Activated naive CD8-positive, alpha-beta T cell (primary cell): ENCODE measurements at regions not wholly inside any gene's neighbourhood (a gene's known extent, or its start where the extent isn't known, plus 50 kb on each side); places are given as distances from the start of the nearest gene placed in this dataset.

Experiments
- H3K27ac Mint-ChIP-seq: one replicate; pipeline ENCODE4 v1.8.0; 2021; ENCODE audit warnings: mixed read lengths
- H3K27me3 Mint-ChIP-seq: one replicate; pipeline ENCODE4 v1.8.0; 2021; ENCODE audit warnings: mixed read lengths
- H3K36me3 Mint-ChIP-seq: one replicate; pipeline ENCODE4 v1.8.0; 2021; ENCODE audit warnings: mixed read lengths
- H3K4me1 Mint-ChIP-seq: one replicate; pipeline ENCODE4 v1.8.0; 2021; ENCODE audit warnings: low read depth, mixed read lengths
- H3K4me3 Mint-ChIP-seq: one replicate; pipeline ENCODE4 v1.8.0; 2021; ENCODE audit warnings: mild to moderate bottlenecking, mixed read lengths
- H3K9me3 Mint-ChIP-seq: one replicate; pipeline ENCODE4 v1.8.0; 2021; ENCODE audit warnings: low read depth, mixed read lengths

DNA sequence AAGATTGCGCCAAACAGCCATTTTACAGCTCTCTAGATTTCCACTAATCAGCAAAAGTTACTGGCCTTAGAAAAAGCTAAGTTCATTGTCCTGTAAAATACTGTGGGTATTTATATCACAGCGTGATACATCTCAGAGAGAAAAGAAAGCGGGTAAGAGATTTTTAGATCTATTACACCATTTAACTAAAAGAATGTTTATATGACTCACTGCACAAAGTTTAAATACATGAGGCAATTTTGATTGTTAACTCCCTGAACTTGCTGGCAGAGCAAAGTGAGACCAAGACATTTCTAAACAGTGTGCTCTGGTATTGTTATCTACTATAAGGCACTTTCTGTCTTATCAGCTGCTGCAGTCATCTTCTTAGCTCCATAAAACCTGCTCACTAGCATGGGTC, 314.3 kb downstream of the EPHA7 start:
- H3K9me3 Mint-ChIP-seq, result peaks cover 10% of the 10 kb centered on the region
- no peaks in the 10 kb centered on the region for H3K27me3 Mint-ChIP-seq
- no peaks in the 10 kb centered on the region for H3K36me3 Mint-ChIP-seq
- H3K4me1 Mint-ChIP-seq, result no peaks in the 10 kb centered on the region
- no peak overlapping the region for H3K4me3 Mint-ChIP-seq
- no peak overlapping the region for H3K27ac Mint-ChIP-seq

- Mint-ChIP-seq H3K9me3 (peaks cover 4% of the 10 kb centered on the region), H3K27me3 (no peaks in the 10 kb centered on the region), H3K27ac (no peak overlapping the region), H3K4me1 (no peaks in the 10 kb centered on the region), H3K36me3 (no peaks in the 10 kb centered on the region), H3K4me3 (no peak overlapping the region)
Observed at GRCh38 chr6:93104195-93104817, 315.1 kb downstream of the EPHA7 start.

DNA sequence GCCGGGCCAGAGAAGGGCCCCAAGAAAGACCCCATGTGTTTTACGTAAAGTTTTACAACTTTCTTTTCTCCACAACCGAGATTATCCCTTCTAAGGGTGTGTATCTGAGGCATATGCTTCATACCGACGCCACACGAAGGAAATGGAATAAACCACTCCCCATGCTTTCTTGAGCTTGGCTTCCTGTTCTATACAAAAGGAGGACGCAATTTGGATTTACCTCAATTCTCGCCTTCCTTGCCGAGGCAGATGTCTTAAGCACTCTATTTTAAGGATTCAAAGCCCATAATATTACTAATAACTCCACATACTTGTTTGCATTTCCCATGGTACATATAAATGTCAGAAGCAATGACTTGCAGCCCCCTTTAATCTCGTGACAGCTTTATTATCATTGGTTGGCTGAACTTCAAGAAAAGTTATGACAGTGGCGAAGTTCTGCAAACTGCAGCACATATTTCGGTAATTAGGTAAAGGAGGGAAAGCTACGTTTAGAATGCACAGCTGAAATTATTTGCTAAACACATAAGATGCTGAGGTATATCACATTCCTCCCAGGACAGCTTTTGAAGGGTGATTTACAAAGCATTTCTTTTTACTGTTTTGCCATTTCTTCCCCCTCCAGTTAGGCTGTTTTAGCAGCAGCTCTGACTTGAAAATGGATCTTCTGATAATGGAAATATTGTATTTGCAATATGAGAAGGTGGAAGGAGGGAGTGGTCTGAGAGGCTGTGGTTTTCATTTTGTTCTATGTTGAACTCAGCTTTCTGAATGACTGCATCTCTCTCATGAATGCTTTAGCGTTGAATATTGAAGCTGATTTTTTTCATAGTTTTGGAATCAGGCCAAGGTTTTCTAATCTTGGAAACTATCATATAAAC, 330.5 kb downstream of the EPHA7 start:
- H3K4me3 Mint-ChIP-seq, result no peak overlapping the region
- no peaks in the 10 kb centered on the region for H3K36me3 Mint-ChIP-seq
- H3K4me1 Mint-ChIP-seq, result no peaks in the 10 kb centered on the region
- H3K27ac Mint-ChIP-seq, result no peak overlapping the region
- H3K27me3 Mint-ChIP-seq, result no peaks in the 10 kb centered on the region
- H3K9me3 Mint-ChIP-seq, result no peaks in the 10 kb centered on the region

GRCh38 chr6:93087606-93088005, 331.8 kb downstream of the EPHA7 start:
- H3K36me3 Mint-ChIP-seq, result no peaks in the 10 kb centered on the region
- no peaks in the 10 kb centered on the region for H3K27me3 Mint-ChIP-seq
- no peaks in the 10 kb centered on the region for H3K9me3 Mint-ChIP-seq
- no peak overlapping the region for H3K4me3 Mint-ChIP-seq
- H3K4me1 Mint-ChIP-seq, result no peaks in the 10 kb centered on the region
- H3K27ac Mint-ChIP-seq, result no peak overlapping the region

GRCh38 chr6:93086351-93086750, 333.0 kb downstream of the EPHA7 start:
- H3K27me3 Mint-ChIP-seq, result no peaks in the 10 kb centered on the region
- H3K4me3 Mint-ChIP-seq, result no peak overlapping the region
- no peaks in the 10 kb centered on the region for H3K36me3 Mint-ChIP-seq
- H3K27ac Mint-ChIP-seq, result no peak overlapping the region
- H3K9me3 Mint-ChIP-seq, result no peaks in the 10 kb centered on the region
- H3K4me1 Mint-ChIP-seq, result no peaks in the 10 kb centered on the region

GRCh38 chr6:93083337-93084230, 335.8 kb downstream of the EPHA7 start:
- H3K9me3 Mint-ChIP-seq, result no peaks in the 10 kb centered on the region
- H3K27me3 Mint-ChIP-seq, result no peaks in the 10 kb centered on the region
- H3K4me3 Mint-ChIP-seq, result no peak overlapping the region
- no peaks in the 10 kb centered on the region for H3K4me1 Mint-ChIP-seq
- no peaks in the 10 kb centered on the region for H3K36me3 Mint-ChIP-seq
- H3K27ac Mint-ChIP-seq, result no peak overlapping the region

- Mint-ChIP-seq H3K27ac (no peak overlapping the region), H3K4me3 (no peak overlapping the region), H3K27me3 (no peaks in the 10 kb centered on the region), H3K9me3 (no peaks in the 10 kb centered on the region), H3K36me3 (no peaks in the 10 kb centered on the region), H3K4me1 (no peaks in the 10 kb centered on the region)
Observed at GRCh38 chr6:93081901-93082300, 337.5 kb downstream of the EPHA7 start.

- H3K4me3 Mint-ChIP-seq, result no peak overlapping the region
- no peaks in the 10 kb centered on the region for H3K36me3 Mint-ChIP-seq
- no peaks in the 10 kb centered on the region for H3K27me3 Mint-ChIP-seq
- no peaks in the 10 kb centered on the region for H3K9me3 Mint-ChIP-seq
- H3K27ac Mint-ChIP-seq, result no peak overlapping the region
- H3K4me1 Mint-ChIP-seq, result no peaks in the 10 kb centered on the region
Observed at GRCh38 chr6:93079061-93079460, 340.3 kb downstream of the EPHA7 start.

- H3K4me1 Mint-ChIP-seq, result no peaks in the 10 kb centered on the region
- no peak overlapping the region for H3K4me3 Mint-ChIP-seq
- H3K27me3 Mint-ChIP-seq, result no peaks in the 10 kb centered on the region
- H3K9me3 Mint-ChIP-seq, result peaks cover 5% of the 10 kb centered on the region
- no peak overlapping the region for H3K27ac Mint-ChIP-seq
- no peaks in the 10 kb centered on the region for H3K36me3 Mint-ChIP-seq
Observed at GRCh38 chr6:93073811-93074210, 345.5 kb downstream of the EPHA7 start.

- Mint-ChIP-seq H3K4me1 (no peaks in the 10 kb centered on the region), H3K36me3 (no peaks in the 10 kb centered on the region), H3K9me3 (peaks cover 5% of the 10 kb centered on the region), H3K27ac (no peak overlapping the region), H3K27me3 (no peaks in the 10 kb centered on the region), H3K4me3 (no peak overlapping the region)
Observed at GRCh38 chr6:93069856-93070255, 349.5 kb downstream of the EPHA7 start.

- Mint-ChIP-seq H3K4me3 (no peak overlapping the region), H3K36me3 (no peaks in the 10 kb centered on the region), H3K9me3 (no peaks in the 10 kb centered on the region), H3K4me1 (no peaks in the 10 kb centered on the region), H3K27me3 (no peaks in the 10 kb centered on the region), H3K27ac (no peak overlapping the region)
Observed at GRCh38 chr6:93059911-93060310, 359.4 kb downstream of the EPHA7 start.

DNA sequence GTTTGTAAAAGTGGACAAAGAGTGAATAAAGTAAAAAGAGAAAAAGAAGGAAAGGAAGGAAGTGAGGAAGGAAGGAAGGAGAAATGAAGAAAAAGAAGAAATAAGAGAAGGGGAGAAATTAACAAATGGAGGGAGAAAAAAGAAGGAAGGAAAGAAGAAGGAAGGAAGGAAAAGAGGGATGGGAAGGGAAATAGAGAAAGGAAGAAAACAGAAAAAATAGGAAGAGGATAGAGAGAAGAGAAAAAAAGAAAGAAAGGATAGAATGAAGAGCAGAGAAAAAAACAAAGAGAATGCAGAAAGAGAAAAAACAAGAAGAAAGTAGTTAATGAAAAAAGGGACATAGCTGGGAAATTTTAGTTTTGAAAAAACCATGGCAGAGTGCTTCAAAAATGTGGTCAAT, 361.8 kb downstream of the EPHA7 start:
- no peaks in the 10 kb centered on the region for H3K9me3 Mint-ChIP-seq
- H3K27me3 Mint-ChIP-seq, result no peaks in the 10 kb centered on the region
- no peaks in the 10 kb centered on the region for H3K4me1 Mint-ChIP-seq
- H3K36me3 Mint-ChIP-seq, result no peaks in the 10 kb centered on the region
- H3K27ac Mint-ChIP-seq, result no peak overlapping the region
- no peak overlapping the region for H3K4me3 Mint-ChIP-seq

- no peak overlapping the region for H3K27ac Mint-ChIP-seq
- no peaks in the 10 kb centered on the region for H3K9me3 Mint-ChIP-seq
- H3K27me3 Mint-ChIP-seq, result no peaks in the 10 kb centered on the region
- no peaks in the 10 kb centered on the region for H3K36me3 Mint-ChIP-seq
- H3K4me3 Mint-ChIP-seq, result no peak overlapping the region
- no peaks in the 10 kb centered on the region for H3K4me1 Mint-ChIP-seq
Observed at GRCh38 chr6:93048381-93048780, 371.0 kb downstream of the EPHA7 start.

GRCh38 chr6:93047033-93047432, 372.3 kb downstream of the EPHA7 start:
- Mint-ChIP-seq H3K4me3 (no peak overlapping the region), H3K27me3 (no peaks in the 10 kb centered on the region), H3K4me1 (no peaks in the 10 kb centered on the region), H3K27ac (no peak overlapping the region), H3K36me3 (no peaks in the 10 kb centered on the region), H3K9me3 (no peaks in the 10 kb centered on the region)

- no peaks in the 10 kb centered on the region for H3K27me3 Mint-ChIP-seq
- H3K4me3 Mint-ChIP-seq, result no peak overlapping the region
- no peaks in the 10 kb centered on the region for H3K36me3 Mint-ChIP-seq
- no peaks in the 10 kb centered on the region for H3K9me3 Mint-ChIP-seq
- H3K4me1 Mint-ChIP-seq, result no peaks in the 10 kb centered on the region
- no peak overlapping the region for H3K27ac Mint-ChIP-seq
Observed at GRCh38 chr6:93045156-93045555, 374.2 kb downstream of the EPHA7 start.
